ENCODE measurements at regions not wholly inside any gene's neighbourhood (a gene's known extent, or its start where the extent isn't known, plus 50 kb on each side); places are given as distances from the start of the nearest gene placed in this dataset.

DNA sequence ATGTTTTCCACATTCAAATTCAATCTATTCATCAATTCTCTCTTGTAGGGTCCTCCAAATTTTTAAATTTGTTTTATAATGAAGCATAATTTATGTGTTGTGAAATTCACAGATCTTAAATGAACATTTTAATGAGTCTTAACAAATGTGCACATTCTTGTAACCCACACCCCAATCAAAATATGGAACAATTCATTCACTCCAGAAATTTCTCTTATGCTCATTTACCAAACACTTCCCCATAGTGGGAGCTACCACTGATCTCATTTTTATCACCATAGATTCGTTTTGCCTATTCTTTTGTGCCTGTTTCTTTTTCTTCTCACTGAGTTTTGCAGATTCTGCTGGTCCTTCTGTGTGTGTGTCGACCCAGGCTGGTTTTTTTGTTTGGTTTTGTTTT lies 664.1 kb downstream of the EFNB2 start:
- no peak overlapping the region for H3K4me3 ChIP-seq (ENCODE audit: low read depth, low read length)
- ChIA-PET POLR2A (no interaction called here), CTCF (no interaction called here)
- TF ChIP-seq ZNF19 (tag by site-specific recombination; IDR thresholded peaks at IDR 0.05; ENCODE audit: low read depth), result no peak
- TF ChIP-seq ZNF544 (tag by site-specific recombination; IDR thresholded peaks at IDR 0.05), result no peak
- no peak for TF ChIP-seq PRDM4 (tag by site-specific recombination; IDR thresholded peaks at IDR 0.05)
- TF ChIP-seq ZSCAN5A (tag by site-specific recombination; IDR thresholded peaks at IDR 0.05), result no peak
- TF ChIP-seq ZNF621 (tag by site-specific recombination; IDR thresholded peaks at IDR 0.05), result no peak
- TF ChIP-seq, protein P1, sequence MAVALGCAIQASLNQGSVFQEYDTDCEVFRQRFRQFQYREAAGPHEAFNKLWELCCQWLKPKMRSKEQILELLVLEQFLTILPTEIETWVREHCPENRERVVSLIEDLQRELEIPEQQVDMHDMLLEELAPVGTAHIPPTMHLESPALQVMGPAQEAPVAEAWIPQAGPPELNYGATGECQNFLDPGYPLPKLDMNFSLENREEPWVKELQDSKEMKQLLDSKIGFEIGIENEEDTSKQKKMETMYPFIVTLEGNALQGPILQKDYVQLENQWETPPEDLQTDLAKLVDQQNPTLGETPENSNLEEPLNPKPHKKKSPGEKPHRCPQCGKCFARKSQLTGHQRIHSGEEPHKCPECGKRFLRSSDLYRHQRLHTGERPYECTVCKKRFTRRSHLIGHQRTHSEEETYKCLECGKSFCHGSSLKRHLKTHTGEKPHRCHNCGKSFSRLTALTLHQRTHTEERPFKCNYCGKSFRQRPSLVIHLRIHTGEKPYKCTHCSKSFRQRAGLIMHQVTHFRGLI (tag by site-specific recombination; IDR thresholded peaks at IDR 0.05), result no peak
- no peak for TF ChIP-seq ZNF24 (tag by site-specific recombination; IDR thresholded peaks at IDR 0.05)
- no peak for TF ChIP-seq CTCF (tag by site-specific recombination; IDR thresholded peaks at IDR 0.05)
- no peak for TF ChIP-seq ZNF274 (IDR thresholded peaks at IDR 0.05; ENCODE audit: low read length)
- no peak for TF ChIP-seq ZNF274 (tag by site-specific recombination; IDR thresholded peaks at IDR 0.05; ENCODE audit: borderline replicate concordance)
- TF ChIP-seq ZNF404 (tag by site-specific recombination; IDR thresholded peaks at IDR 0.05), result no peak
- no peak for TF ChIP-seq ZNF501 (tag by site-specific recombination; IDR thresholded peaks at IDR 0.05)
- TF ChIP-seq, protein P2, sequence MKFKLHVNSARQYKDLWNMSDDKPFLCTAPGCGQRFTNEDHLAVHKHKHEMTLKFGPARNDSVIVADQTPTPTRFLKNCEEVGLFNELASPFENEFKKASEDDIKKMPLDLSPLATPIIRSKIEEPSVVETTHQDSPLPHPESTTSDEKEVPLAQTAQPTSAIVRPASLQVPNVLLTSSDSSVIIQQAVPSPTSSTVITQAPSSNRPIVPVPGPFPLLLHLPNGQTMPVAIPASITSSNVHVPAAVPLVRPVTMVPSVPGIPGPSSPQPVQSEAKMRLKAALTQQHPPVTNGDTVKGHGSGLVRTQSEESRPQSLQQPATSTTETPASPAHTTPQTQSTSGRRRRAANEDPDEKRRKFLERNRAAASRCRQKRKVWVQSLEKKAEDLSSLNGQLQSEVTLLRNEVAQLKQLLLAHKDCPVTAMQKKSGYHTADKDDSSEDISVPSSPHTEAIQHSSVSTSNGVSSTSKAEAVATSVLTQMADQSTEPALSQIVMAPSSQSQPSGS (tag by site-specific recombination; IDR thresholded peaks at IDR 0.05; ENCODE audit: low read depth), result no peak
- no peak for TF ChIP-seq ZNF223 (tag by site-specific recombination; IDR thresholded peaks at IDR 0.05)
- TF ChIP-seq ZNF529 (tag by site-specific recombination; IDR thresholded peaks at IDR 0.05; ENCODE audit: insufficient replicate concordance), result no peak
- TF ChIP-seq OSR2 (tag by site-specific recombination; IDR thresholded peaks at IDR 0.05), result no peak
- TF ChIP-seq YY1 (tag by site-specific recombination; IDR thresholded peaks at IDR 0.05), result no peak
- TF ChIP-seq, protein P3, sequence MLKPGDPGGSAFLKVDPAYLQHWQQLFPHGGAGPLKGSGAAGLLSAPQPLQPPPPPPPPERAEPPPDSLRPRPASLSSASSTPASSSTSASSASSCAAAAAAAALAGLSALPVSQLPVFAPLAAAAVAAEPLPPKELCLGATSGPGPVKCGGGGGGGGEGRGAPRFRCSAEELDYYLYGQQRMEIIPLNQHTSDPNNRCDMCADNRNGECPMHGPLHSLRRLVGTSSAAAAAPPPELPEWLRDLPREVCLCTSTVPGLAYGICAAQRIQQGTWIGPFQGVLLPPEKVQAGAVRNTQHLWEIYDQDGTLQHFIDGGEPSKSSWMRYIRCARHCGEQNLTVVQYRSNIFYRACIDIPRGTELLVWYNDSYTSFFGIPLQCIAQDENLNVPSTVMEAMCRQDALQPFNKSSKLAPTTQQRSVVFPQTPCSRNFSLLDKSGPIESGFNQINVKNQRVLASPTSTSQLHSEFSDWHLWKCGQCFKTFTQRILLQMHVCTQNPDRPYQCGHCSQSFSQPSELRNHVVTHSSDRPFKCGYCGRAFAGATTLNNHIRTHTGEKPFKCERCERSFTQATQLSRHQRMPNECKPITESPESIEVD (tag by site-specific recombination; IDR thresholded peaks at IDR 0.05), result no peak
- no peak overlapping the region for H3K27ac ChIP-seq (ENCODE audit: extremely low read depth, low read depth, low read length)
- H3K9me3 ChIP-seq (ENCODE audit: control insufficient read depth, insufficient read depth, low read depth, low read length), result no peaks in the 10 kb centered on the region
- H3K36me3 ChIP-seq (ENCODE audit: control insufficient read depth in 2 of 2, insufficient read depth in 1 of 2, low read length in 2 of 2), result no peaks in the 10 kb centered on the region
- H3K4me1 ChIP-seq (ENCODE audit: control insufficient read depth, insufficient read depth, low read length), result no peaks in the 10 kb centered on the region
